GM19023 (cell line): ENCODE measurements at regions not wholly inside any gene's neighbourhood (a gene's known extent, or its start where the extent isn't known, plus 50 kb on each side); places are given as distances from the start of the nearest gene placed in this dataset.

Source experiments
- ATAC-seq: cut with Tn5 transposase; IDR thresholded peaks from one replicate; pipeline ENCODE4 v1.9.1; 2021; ENCODE audit warnings: mild to moderate bottlenecking, moderate library complexity; ENCODE audit not compliant: unreplicated experiment

- no peak for ATAC-seq
Measured at GRCh38 chr4:182179751-182180150, 63.5 kb upstream of the TENM3 start.

- no peak for ATAC-seq
Measured at GRCh38 chr4:182185491-182185890, 57.7 kb upstream of the TENM3 start.

- ATAC-seq, result no peak
Measured at GRCh38 chr4:182187674-182188073, 55.5 kb upstream of the TENM3 start.

- no peak for ATAC-seq
Measured at GRCh38 chr4:182188622-182189021, 54.6 kb upstream of the TENM3 start.

GRCh38 chr4:182189103-182189878, 53.9 kb upstream of the TENM3 start:
- ATAC-seq, result no peak

- ATAC-seq, result no peak
Measured at GRCh38 chr4:182190306-182190705, 52.9 kb upstream of the TENM3 start.

- no peak for ATAC-seq
Measured at GRCh38 chr4:182192511-182193181, 50.6 kb upstream of the TENM3 start.

- ATAC-seq, result no peak
Measured at GRCh38 chr4:182193311-182193710, 49.9 kb upstream of the TENM3 start.
